ENCODE measurements at regions not wholly inside any gene's neighbourhood (a gene's known extent, or its start where the extent isn't known, plus 50 kb on each side); places are given as distances from the start of the nearest gene placed in this dataset.
A peak's percentile ranks its signal among the peaks of the same experiment; 100 is the strongest.

GRCh38 chr13:33520468-33520839 is 234.9 kb upstream of the STARD13 start:
- DNase-seq (ENCODE audit: low spot score), result no peak
- TF ChIP-seq CTCF (IDR thresholded peaks at IDR 0.05), result no peak
- Histone ChIP-seq H3K4me3 (no peak overlapping the region), H3K27ac (peak overlapping the region in 1 of 2 donors; percentile 64)

DNA sequence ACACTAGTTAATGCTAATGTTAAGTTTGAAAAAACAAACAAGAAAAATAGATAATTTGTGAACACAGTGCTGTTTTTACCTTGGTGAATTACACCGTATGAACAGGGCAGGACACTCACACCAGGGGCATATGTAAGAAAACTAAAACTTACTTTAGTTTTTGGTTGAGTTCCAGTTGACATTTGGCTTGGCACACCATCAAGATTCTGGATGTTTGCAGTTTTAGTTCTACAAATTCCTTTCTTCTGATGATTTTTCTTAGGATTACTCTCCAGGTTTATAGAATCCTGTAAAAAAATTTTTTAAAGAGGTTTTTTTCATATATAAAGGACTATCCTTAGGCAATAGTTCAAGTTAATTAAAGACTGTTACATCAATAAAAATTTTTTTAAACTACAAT is 238.5 kb upstream of the STARD13 start:
- TF ChIP-seq CTCF (IDR thresholded peaks at IDR 0.05), result no peak
- DNase-seq (ENCODE audit: low spot score), result no peak
- Histone ChIP-seq H3K27ac (no peak overlapping the region), H3K4me3 (no peak overlapping the region)

- no peak for DNase-seq (ENCODE audit: low spot score)
Observed at GRCh38 chr13:33525763-33526162, 240.2 kb upstream of the STARD13 start.

GRCh38 chr13:33526718-33527117 is 241.2 kb upstream of the STARD13 start:
- no peak for DNase-seq (ENCODE audit: low spot score)
- no peak for TF ChIP-seq CTCF (IDR thresholded peaks at IDR 0.05)
- Histone ChIP-seq H3K4me3 (no peak overlapping the region), H3K27ac (no peak overlapping the region)

More at GRCh38 chr13:33525763-33526162, 240.2 kb upstream of the STARD13 start:
- no peak for TF ChIP-seq CTCF (IDR thresholded peaks at IDR 0.05)
- no peak overlapping the region for H3K4me3 ChIP-seq
- peak overlapping the region in 1 of 2 donors; percentile 43 for H3K27ac ChIP-seq

GRCh38 chr13:33528896-33529295 is 243.3 kb upstream of the STARD13 start:
- Histone ChIP-seq H3K4me3 (no peak overlapping the region), H3K27ac (no peak overlapping the region)
- no peak for TF ChIP-seq CTCF (IDR thresholded peaks at IDR 0.05)
- DNase-seq (ENCODE audit: low spot score), result no peak

DNA sequence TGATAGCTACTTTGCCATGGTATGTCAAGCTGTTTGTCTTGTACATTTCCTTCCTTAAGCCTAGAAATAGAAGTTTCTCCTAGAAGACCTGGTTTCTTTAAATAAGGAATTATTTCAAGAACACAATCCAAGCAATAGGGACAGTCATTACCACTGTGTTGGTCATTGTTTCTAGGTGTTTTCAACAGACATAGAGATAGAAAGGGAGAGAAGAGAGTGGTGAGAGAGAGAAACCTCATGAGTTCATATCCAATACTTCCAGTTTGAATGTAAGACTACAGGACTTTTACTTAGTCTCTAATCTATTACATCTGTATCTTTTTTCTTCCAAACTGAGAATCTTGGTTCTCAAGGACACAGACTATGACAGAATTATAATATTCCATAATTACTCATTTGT is 245.9 kb upstream of the STARD13 start:
- no peak for DNase-seq (ENCODE audit: low spot score)
- no peak for TF ChIP-seq CTCF (IDR thresholded peaks at IDR 0.05)
- Histone ChIP-seq H3K27ac (no peak overlapping the region), H3K4me3 (no peak overlapping the region)

DNA sequence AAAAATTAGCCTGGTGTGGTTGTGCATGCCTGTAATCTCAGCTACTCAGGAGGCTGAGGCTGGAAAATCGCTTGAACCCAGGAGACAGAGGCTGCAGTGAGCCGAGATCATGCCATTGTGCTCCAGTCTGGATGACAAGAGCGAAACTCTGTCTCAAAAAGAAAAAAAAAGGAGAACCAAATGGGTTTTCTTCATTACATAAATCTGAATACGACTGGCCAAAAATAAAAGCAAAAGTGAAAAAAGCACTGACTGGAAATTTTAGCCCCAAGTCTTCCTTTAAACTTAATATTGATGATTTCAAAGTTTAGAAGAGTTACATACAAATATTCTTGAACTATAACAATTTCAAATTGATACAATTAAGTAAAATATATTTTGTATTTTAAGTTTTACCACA is 249.5 kb upstream of the STARD13 start:
- DNase-seq (ENCODE audit: low spot score), result no peak
- no peak overlapping the region for H3K27ac ChIP-seq
- no peak overlapping the region for H3K4me3 ChIP-seq
- TF ChIP-seq CTCF (IDR thresholded peaks at IDR 0.05), result no peak

All from coronary artery (tissue), 2 donors.